GM21526 (cell line): ENCODE measurements at regions not wholly inside any gene's neighbourhood (a gene's known extent, or its start where the extent isn't known, plus 50 kb on each side); places are given as distances from the start of the nearest gene placed in this dataset.

Experiments used
- ATAC-seq: cut with Tn5 transposase; IDR thresholded peaks from one replicate; pipeline ENCODE4 v1.9.1; 2021; ENCODE audit warnings: moderate library complexity; ENCODE audit not compliant: unreplicated experiment, low FRiP score

- ATAC-seq: no peak
Observed at GRCh38 chr9:88730780-88731179, 195.8 kb downstream of the NXNL2 start.

GRCh38 chr9:88732128-88732527, 197.2 kb downstream of the NXNL2 start:
- ATAC-seq: no peak

- no peak for ATAC-seq
Observed at GRCh38 chr9:88733651-88734421, 198.9 kb downstream of the NXNL2 start.

GRCh38 chr9:88734527-88734926, 199.5 kb downstream of the NXNL2 start:
- ATAC-seq: no peak

GRCh38 chr9:88736136-88736637, 201.2 kb downstream of the NXNL2 start:
- no peak for ATAC-seq

GRCh38 chr9:88737031-88737430, 202.1 kb downstream of the NXNL2 start:
- ATAC-seq: no peak

GRCh38 chr9:88737876-88738275, 202.9 kb downstream of the NXNL2 start:
- ATAC-seq: no peak

GRCh38 chr9:88738709-88739108, 203.7 kb downstream of the NXNL2 start:
- ATAC-seq: no peak

- no peak for ATAC-seq
Observed at GRCh38 chr9:88739373-88739772, 204.4 kb downstream of the NXNL2 start.

- no peak for ATAC-seq
Observed at GRCh38 chr9:88740844-88741243, 205.9 kb downstream of the NXNL2 start.

- ATAC-seq: no peak
Observed at GRCh38 chr9:88741335-88741734, 206.4 kb downstream of the NXNL2 start.

GRCh38 chr9:88742483-88742882, 207.5 kb downstream of the NXNL2 start:
- ATAC-seq: no peak

GRCh38 chr9:88742905-88743304, 207.9 kb downstream of the NXNL2 start:
- no peak for ATAC-seq

- no peak for ATAC-seq
Observed at GRCh38 chr9:88745276-88746001, 210.5 kb downstream of the NXNL2 start.

- ATAC-seq: no peak
Observed at GRCh38 chr9:88746029-88746742, 211.2 kb downstream of the NXNL2 start.

GRCh38 chr9:88746743-88747398, 211.9 kb downstream of the NXNL2 start:
- ATAC-seq: no peak

- no peak for ATAC-seq
Observed at GRCh38 chr9:88747768-88748167, 212.8 kb downstream of the NXNL2 start.

- ATAC-seq: no peak
Observed at GRCh38 chr9:88748566-88749261, 213.7 kb downstream of the NXNL2 start.

- no peak for ATAC-seq
Observed at GRCh38 chr9:88749420-88749819, 214.4 kb downstream of the NXNL2 start.

GRCh38 chr9:88750832-88751360, 215.9 kb downstream of the NXNL2 start:
- no peak for ATAC-seq
